ENCODE measurements at regions not wholly inside any gene's neighbourhood (a gene's known extent, or its start where the extent isn't known, plus 50 kb on each side); places are given as distances from the start of the nearest gene placed in this dataset.

- TF ChIP-seq CTCF (IDR thresholded peaks at IDR 0.05) (no peak), POLR2AphosphoS5 (IDR thresholded peaks at IDR 0.05) (no peak), POLR2A (IDR thresholded peaks at IDR 0.05) (no peak)
Measured at GRCh38 chr12:89211456-89211855, 140.8 kb downstream of the DUSP6 start.

Data from gastroesophageal sphincter (tissue), 3 donors.